Hematopoietic multipotent progenitor cell treated with erythropoietin and hydrocortisone succinate and interleukin-3 and kit ligand, for 6 days (in vitro differentiated cells): ENCODE measurements at regions not wholly inside any gene's neighbourhood (a gene's known extent, or its start where the extent isn't known, plus 50 kb on each side); places are given as distances from the start of the nearest gene placed in this dataset.

Source experiments
- DNase-seq: peaks from one replicate; pipeline ENCODE4 v3.0.0-alpha.2; 2015

DNA sequence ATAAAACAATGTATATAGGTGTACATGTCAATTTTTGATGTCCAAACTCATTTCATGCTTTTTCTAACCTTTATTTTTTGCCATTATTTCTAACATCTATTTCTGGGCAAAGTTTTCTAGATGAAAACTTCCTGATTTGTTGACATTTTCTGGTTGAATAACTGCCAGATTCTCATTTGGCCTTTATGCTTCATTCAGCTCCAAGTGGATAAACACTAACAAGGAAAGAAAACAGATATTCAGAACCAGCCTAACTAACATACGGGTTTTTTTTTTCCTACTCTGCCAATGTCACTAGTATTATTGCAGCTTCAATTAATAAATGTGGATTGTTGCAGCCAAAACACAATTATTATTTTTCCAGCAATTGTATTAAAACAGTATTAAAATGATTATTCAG, 50.9 kb upstream of the RAP1GDS1 start:
- DNase-seq = no peak

DNA sequence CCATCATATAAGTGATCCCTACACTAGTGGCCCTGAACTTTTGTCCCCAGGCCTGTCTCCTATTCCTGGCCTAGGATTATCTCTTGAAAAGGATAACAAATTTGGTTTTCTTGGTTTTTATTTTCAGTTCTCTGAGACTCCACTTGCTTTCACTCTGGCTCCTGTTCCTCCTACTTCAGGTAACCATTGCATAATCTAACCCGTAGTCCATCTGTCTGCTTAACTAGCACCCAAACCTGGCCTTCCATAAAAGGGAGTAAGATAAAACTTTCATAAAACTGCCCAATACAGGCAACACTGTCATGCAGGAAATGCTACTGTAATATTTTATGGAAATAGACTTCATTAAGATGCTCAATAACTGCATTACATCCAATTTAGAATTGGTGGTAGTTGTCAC, 52.1 kb upstream of the RAP1GDS1 start:
- no peak for DNase-seq

DNA sequence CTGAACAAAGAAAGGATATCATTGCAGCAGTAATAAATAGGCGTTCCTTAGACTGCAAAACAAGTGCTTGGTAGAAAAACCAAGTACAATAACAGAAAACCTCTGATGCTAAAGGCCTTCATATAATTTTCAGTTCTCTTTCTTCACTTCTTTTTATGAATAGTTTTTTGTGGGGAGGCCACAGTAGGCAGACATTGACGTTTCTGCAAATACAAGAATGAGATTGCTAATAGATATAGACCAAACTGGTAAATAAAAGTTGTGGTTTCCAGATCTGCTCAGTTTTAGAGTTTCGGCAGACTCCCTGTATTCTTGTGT, 57.0 kb upstream of the RAP1GDS1 start:
- peak; percentile 1 for DNase-seq

DNA sequence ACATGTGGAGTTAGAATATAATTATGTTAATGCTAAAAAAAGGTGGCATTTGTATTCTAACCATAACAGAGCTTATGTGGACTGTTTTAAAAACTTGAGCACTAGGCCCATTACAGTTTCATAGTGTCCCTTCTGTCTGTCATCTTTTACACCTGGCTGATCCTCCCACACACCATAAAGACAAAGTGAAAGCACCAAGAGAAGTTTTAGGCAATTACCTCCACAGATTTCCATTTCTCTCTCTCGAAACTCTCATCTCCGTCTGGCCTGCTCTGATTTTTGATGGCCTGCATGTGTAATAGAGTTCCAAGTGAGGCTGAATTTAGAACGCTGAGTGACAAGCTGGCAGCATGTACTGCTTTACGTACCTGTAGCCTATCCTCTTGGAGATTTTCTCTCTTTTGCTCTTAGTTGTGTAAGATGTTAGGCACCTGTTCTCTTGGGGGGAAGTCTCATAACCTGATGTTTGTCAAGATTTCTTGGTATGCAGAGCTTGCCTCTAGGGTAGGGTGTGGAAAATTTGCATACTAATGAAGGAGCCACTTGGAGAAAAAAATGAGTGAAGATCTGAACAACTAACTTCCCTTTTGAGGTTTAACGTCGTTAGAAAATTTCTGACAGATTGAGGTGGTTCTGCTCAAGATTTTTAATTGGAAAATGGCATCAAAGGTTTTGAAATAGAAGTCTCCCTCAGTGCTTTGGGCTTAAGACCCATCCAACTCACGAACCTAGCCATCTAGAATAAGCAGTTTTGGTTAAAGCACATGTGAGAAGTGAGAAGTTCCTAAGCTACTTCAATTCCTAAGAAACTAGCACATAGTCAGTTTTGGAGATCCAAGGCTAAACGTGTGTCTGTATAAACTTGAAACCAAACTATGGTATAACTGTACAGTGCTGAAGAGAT, 57.6 kb upstream of the RAP1GDS1 start:
- peak; percentile 32 for DNase-seq

DNA sequence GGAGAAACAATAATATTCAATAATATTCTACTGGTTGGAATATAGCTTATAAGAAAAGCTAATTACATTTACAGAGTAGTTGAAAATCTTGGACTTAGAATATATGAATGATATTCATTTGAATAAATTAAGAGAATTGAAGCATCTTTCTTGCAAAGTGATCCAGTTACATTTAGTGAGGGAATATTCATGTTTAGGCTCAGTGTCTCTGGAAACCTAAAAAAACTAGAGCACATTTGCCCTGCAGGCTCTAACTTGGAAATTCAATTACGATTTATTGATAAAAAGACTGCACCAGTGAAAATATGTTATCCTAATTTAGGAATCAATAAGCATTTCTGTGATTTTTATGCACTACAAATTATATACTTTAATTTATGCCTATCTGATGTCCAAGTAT, 58.3 kb upstream of the RAP1GDS1 start:
- DNase-seq = no peak

DNA sequence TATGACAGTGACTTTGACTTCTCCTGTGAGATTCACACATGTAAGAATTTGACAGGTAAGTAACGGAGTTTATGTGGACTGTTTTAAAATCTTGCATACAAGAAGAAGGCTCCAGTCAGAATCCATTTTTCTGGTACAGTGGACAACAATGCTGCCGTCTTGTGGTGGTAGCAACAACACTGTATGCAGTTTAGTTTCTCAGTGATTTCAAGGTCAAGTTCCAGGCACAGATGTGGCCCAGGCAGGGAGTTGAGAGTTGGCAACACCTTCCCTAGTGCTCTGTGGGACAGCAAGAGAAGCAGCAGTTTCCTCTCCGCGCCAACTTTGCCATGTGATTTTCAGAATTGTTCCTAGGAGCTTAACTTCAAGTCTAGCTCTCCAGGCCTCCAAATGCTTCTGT, 56.0 kb upstream of the STPG2 start:
- DNase-seq = no peak

DNA sequence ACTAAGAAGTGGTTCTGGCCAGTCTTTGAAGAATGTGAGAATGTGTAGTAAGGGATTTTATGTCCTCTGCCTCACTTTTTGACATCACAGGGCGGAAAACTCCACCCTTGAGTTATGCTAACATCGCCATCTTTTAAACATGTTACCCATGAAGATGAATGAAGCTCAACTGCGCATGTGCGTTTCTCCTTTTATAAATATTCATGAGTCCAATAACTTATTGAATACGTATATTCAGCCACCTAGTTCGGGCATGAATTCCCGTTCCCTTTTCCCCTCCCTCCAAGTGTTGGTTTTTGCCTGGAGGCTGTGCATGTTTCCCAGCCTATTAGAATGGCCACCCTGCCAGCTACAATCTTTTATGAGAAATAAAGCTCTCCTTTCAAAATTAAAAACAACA, 51.7 kb upstream of the STPG2 start:
- no peak for DNase-seq

DNA sequence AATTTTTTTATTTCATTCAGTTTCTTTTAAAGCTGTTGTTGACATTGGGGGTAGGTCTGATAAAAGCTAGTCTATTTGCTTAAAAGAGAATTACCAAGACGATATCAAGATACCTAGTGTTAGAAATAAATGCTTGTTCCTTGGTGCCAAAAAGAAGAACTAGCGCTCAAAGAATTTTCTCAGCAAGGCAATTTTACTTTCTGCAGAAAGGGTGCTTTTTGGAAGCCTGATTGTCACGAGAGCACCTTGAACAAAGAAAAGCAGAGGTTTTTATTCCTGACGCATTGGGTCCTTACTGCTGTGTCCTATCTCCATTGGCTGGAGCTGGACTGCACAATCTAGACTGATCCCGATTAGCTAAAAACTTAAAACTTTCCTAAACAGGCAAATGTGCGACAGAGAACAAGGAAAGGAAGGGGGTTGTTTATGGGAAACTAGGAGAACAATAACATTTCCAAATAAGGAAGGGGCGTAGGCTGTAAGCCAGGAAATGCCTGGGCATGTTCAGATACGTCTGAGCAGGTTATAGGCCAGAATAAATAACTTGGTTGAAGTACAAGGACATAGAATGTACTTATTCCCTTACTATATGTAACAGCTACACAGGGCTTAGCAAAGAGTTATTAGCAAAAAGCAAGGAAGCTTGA, 50.3 kb upstream of the STPG2 start:
- no peak for DNase-seq
